CD4-positive, alpha-beta T cell treated with Interleukin-2 at 100 ng/mL for 4 hours (primary cell): ENCODE measurements at regions not wholly inside any gene's neighbourhood (a gene's known extent, or its start where the extent isn't known, plus 50 kb on each side); places are given as distances from the start of the nearest gene placed in this dataset.
"Not testable (repeated sequence)": the region's sequence is repeated elsewhere in the genome, so short reads cannot be mapped to it uniquely, and the experiment has no call there.

Experiments
- DNase-seq: peaks from one replicate; pipeline ENCODE4 v3.0.0-alpha.2; 2020; ENCODE audit warnings: low spot score

GRCh38 chr2:153307223-153307622 is 171.3 kb downstream of the RPRM start:
- no peak for DNase-seq

- no peak for DNase-seq
Observed at GRCh38 chr2:153299809-153300208, 178.8 kb downstream of the RPRM start.

GRCh38 chr2:153299217-153299616 is 179.3 kb downstream of the RPRM start:
- no peak for DNase-seq

- DNase-seq, result no peak
Observed at GRCh38 chr2:153294199-153294786, 184.3 kb downstream of the RPRM start.

- DNase-seq, result no peak
Observed at GRCh38 chr2:153291718-153292117, 186.8 kb downstream of the RPRM start.

GRCh38 chr2:153287109-153287801 is 191.3 kb downstream of the RPRM start:
- DNase-seq, result no peak

- DNase-seq, result no peak
Observed at GRCh38 chr2:153268941-153269461, 209.6 kb downstream of the RPRM start.

GRCh38 chr2:153256876-153257275 is 221.7 kb downstream of the RPRM start:
- not testable (repeated sequence) for DNase-seq

GRCh38 chr2:153246636-153247035 is 231.9 kb downstream of the RPRM start:
- DNase-seq, result not testable (repeated sequence)

- no peak for DNase-seq
Observed at GRCh38 chr2:153235516-153235915, 243.0 kb downstream of the RPRM start.

- DNase-seq, result no peak
Observed at GRCh38 chr2:153232464-153232863, 246.1 kb downstream of the RPRM start.

- DNase-seq, result no peak
Observed at GRCh38 chr2:153230977-153231376, 247.6 kb downstream of the RPRM start.

GRCh38 chr2:153228904-153229303 is 249.7 kb downstream of the RPRM start:
- DNase-seq, result no peak

GRCh38 chr2:153227981-153228380 is 250.6 kb downstream of the RPRM start:
- DNase-seq, result no peak

GRCh38 chr2:153222231-153223165 is 256.1 kb downstream of the RPRM start:
- DNase-seq, result no peak

GRCh38 chr2:153221506-153221905 is 257.1 kb downstream of the RPRM start:
- no peak for DNase-seq

GRCh38 chr2:153221087-153221486 is 257.5 kb downstream of the RPRM start:
- no peak for DNase-seq

- no peak for DNase-seq
Observed at GRCh38 chr2:153218851-153219250, 259.7 kb downstream of the RPRM start.

GRCh38 chr2:153214337-153214736 is 264.2 kb downstream of the RPRM start:
- no peak for DNase-seq

- DNase-seq, result no peak
Observed at GRCh38 chr2:153213022-153213421, 265.5 kb downstream of the RPRM start.

- DNase-seq, result no peak
Observed at GRCh38 chr2:153197402-153198386, 280.9 kb downstream of the RPRM start.
